Keratinocyte (primary cell): ENCODE measurements at regions not wholly inside any gene's neighbourhood (a gene's known extent, or its start where the extent isn't known, plus 50 kb on each side); places are given as distances from the start of the nearest gene placed in this dataset.

Experiments used
- DNase-seq: peaks from one replicate; pipeline ENCODE4 v3.0.0-alpha.2; 2011; ENCODE audit warnings: low read depth, missing footprints, low spot score
- FAIRE-seq: peaks from 2 replicates; lab custom pipeline; 2011; peaks lifted over from hg19 to GRCh38; lab: Jason Lieb, UNC
- H2AFZ ChIP-seq: 2 replicates; pipeline ENCODE4 v1.6.0; 2012; ENCODE audit warnings: low read length, control low read depth, inconsistent platforms; ENCODE audit not compliant: control insufficient read depth
- H3K27ac ChIP-seq: 2 replicates; pipeline ENCODE4 v1.5.1; 2011; ENCODE audit warnings: low read length; ENCODE audit not compliant: control insufficient read depth, insufficient read depth
- H3K27me3 ChIP-seq: 3 replicates; pipeline ENCODE4 v1.6.0; 2011; ENCODE audit warnings: low read length; ENCODE audit not compliant: control insufficient read depth, insufficient read depth; ENCODE audit errors: extremely low read depth
- H3K36me3 ChIP-seq, 2 experiments: 2 replicates in 1 of 2; 3 replicates in 1 of 2; pipeline ENCODE4 v1.5.1; 2011; ENCODE audit warnings: low read length in 2 of 2, mild to moderate bottlenecking in 1 of 2; ENCODE audit not compliant: control insufficient read depth in 2 of 2, insufficient read depth in 2 of 2; ENCODE audit errors: extremely low read depth in 1 of 2
- H3K4me1 ChIP-seq: 3 replicates; pipeline ENCODE4 v1.5.1; 2011; ENCODE audit warnings: low read length; ENCODE audit not compliant: control insufficient read depth, insufficient read depth; ENCODE audit errors: extremely low read depth
- H3K4me2 ChIP-seq: 3 replicates; pipeline ENCODE4 v1.6.0; 2011; ENCODE audit warnings: low read depth, low read length; ENCODE audit not compliant: control insufficient read depth, insufficient read depth; ENCODE audit errors: extremely low read depth
- H3K4me3 ChIP-seq, 3 experiments: fragments of 200-600 bp in 1 of 3; sonication (generic) in 1 of 3; 2 replicates in 2 of 3; 3 replicates in 1 of 3; pipeline ENCODE4 v1.5.1; 2011 to 2016; ENCODE audit warnings: low read length in 3 of 3, mild to moderate bottlenecking in 3 of 3, control low read depth in 2 of 3, inconsistent platforms in 1 of 3, low read depth in 1 of 3, mixed read lengths in 1 of 3, mixed run types in 1 of 3, moderate library complexity in 1 of 3; ENCODE audit not compliant: control insufficient read depth in 2 of 3, insufficient read depth in 2 of 3; ENCODE audit errors: extremely low read depth in 1 of 3
- H3K79me2 ChIP-seq: 2 replicates; pipeline ENCODE4 v1.6.0; 2012; ENCODE audit warnings: low read length; ENCODE audit not compliant: control insufficient read depth, insufficient read depth
- H3K9ac ChIP-seq: 3 replicates; pipeline ENCODE4 v1.6.0; 2011; ENCODE audit warnings: low read length; ENCODE audit not compliant: control insufficient read depth, insufficient read depth; ENCODE audit errors: extremely low read depth
- H3K9me1 ChIP-seq: 3 replicates; pipeline ENCODE4 v1.6.0; 2011; ENCODE audit warnings: low read length; ENCODE audit not compliant: control insufficient read depth, insufficient read depth; ENCODE audit errors: extremely low read depth
- H3K9me3 ChIP-seq: 2 replicates; pipeline ENCODE4 v1.5.1; 2012; ENCODE audit warnings: low read depth, low read length; ENCODE audit not compliant: control insufficient read depth
- H4K20me1 ChIP-seq: 3 replicates; pipeline ENCODE4 v1.6.0; 2011; ENCODE audit warnings: low read length; ENCODE audit not compliant: control insufficient read depth, insufficient read depth; ENCODE audit errors: extremely low read depth
- EZH2 ChIP-seq: IDR thresholded peaks from one replicate; pipeline ENCODE4 v1.6.1; 2012; ENCODE audit warnings: inconsistent platforms, mild to moderate bottlenecking, low read length, moderate library complexity
- dilution Hi-C: fragments of 300-500 bp; cut with MboI; formaldehyde crosslinking; loops from one replicate; pipeline ENCODE4 v1.7.0; 2020; ENCODE audit warnings: low sequenced_read_pairs; ENCODE audit not compliant: extremely low pct_ligation_motif_present
- TF ChIP-seq, protein P1 (sequence below), 3 experiments: IDR thresholded peaks in 1 of 3; conservative IDR thresholded peaks in 1 of 3; optimal IDR thresholded peaks in 1 of 3; 2 replicates in 2 of 3; 3 replicates in 1 of 3; pipeline versions ENCODE3 to v1.5.1; 2011; ENCODE audit warnings: low read length in 3 of 3, mild to moderate bottlenecking in 3 of 3, moderate library complexity in 2 of 3, control low read depth in 1 of 3, inconsistent platforms in 1 of 3; ENCODE audit not compliant: insufficient read depth in 2 of 3; ENCODE audit errors: extremely low read depth in 1 of 3

DNA sequence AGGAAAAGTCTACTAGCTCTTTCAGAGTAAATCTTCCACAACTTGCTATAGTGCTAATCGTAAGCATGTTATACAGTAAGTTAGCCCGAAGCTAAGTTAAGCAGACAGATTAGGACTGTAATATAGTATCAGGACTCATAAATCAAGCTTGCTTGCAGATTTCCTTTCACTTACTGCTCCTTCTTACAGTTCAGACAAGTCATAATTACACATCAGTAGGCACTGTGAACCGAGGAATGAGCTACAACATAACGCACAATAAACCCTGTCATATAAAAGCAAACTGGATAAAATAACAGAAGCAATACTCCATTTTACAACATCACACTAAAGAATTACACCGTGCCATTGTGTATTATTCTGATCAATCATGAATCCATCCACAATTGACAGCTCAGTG lies 832.6 kb upstream of the ZEB2 start:
- no peak overlapping the region for H3K9ac ChIP-seq
- no peaks in the 10 kb centered on the region for H3K79me2 ChIP-seq
- no peak for DNase-seq
- H4K20me1 ChIP-seq, result no peaks in the 10 kb centered on the region
- no peaks in the 10 kb centered on the region for H3K4me1 ChIP-seq
- H3K36me3 ChIP-seq, result no peaks in the 10 kb centered on the region
- peak overlapping the region; percentile 23 for H3K4me2 ChIP-seq
- dilution Hi-C loops, result no loop called here
- H3K27me3 ChIP-seq, result no peaks in the 10 kb centered on the region
- peak overlapping the region; percentile 81 for H2AFZ ChIP-seq
- no peak overlapping the region for H3K4me3 ChIP-seq
- TF ChIP-seq EZH2, result no peak
- TF ChIP-seq, protein P1, sequence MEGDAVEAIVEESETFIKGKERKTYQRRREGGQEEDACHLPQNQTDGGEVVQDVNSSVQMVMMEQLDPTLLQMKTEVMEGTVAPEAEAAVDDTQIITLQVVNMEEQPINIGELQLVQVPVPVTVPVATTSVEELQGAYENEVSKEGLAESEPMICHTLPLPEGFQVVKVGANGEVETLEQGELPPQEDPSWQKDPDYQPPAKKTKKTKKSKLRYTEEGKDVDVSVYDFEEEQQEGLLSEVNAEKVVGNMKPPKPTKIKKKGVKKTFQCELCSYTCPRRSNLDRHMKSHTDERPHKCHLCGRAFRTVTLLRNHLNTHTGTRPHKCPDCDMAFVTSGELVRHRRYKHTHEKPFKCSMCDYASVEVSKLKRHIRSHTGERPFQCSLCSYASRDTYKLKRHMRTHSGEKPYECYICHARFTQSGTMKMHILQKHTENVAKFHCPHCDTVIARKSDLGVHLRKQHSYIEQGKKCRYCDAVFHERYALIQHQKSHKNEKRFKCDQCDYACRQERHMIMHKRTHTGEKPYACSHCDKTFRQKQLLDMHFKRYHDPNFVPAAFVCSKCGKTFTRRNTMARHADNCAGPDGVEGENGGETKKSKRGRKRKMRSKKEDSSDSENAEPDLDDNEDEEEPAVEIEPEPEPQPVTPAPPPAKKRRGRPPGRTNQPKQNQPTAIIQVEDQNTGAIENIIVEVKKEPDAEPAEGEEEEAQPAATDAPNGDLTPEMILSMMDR (optimal IDR thresholded peaks at IDR 0.05 in 1 of 3, IDR thresholded peaks at IDR 0.05 in 1 of 3, conservative IDR thresholded peaks at IDR 0.05 in 1 of 3; ENCODE audit: extremely low read depth in 1 of 3, insufficient read depth in 2 of 3, low read length in 3 of 3), result no peak
- H3K9me3 ChIP-seq, result no peaks in the 10 kb centered on the region
- no peak for FAIRE-seq
- no peaks in the 10 kb centered on the region for H3K9me1 ChIP-seq
- H3K27ac ChIP-seq, result no peak overlapping the region

DNA sequence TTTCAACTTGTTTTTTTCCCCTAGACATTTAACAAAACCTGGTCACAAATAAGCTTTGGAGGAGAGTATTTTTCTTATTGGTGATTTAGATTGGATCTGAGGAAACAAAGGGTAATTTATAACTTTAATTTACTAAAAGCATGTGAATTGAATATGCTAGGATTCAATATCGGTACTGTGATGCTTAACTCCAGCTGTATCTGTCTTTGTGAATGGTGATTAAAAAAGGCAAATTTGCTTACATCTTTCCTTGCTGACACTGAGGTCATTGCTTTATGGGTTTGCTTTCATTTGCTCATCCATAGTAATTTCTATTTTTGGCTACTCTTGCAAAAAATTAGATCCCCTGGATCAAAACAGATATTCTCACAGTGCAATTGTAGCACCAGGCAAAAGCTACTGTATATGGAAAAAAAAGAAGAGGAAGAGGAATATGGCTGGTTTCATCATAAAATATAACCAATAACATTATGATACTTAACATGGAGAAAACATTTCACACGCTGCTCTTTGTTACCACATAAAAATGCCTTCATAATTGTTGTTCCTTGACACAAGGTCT lies 832.0 kb upstream of the ZEB2 start:
- no peak for TF ChIP-seq EZH2
- TF ChIP-seq, protein P1 (optimal IDR thresholded peaks at IDR 0.05 in 1 of 3, IDR thresholded peaks at IDR 0.05 in 1 of 3, conservative IDR thresholded peaks at IDR 0.05 in 1 of 3; ENCODE audit: extremely low read depth in 1 of 3, insufficient read depth in 2 of 3, low read length in 3 of 3), result no peak
- Histone ChIP-seq H3K9me1 (no peaks in the 10 kb centered on the region), H3K4me3 (no peak overlapping the region), H3K4me1 (no peaks in the 10 kb centered on the region), H4K20me1 (no peaks in the 10 kb centered on the region), H3K27ac (no peak overlapping the region), H2AFZ (peak overlapping the region; percentile 81), H3K4me2 (no peak overlapping the region), H3K9ac (no peak overlapping the region), H3K9me3 (no peaks in the 10 kb centered on the region), H3K36me3 (no peaks in the 10 kb centered on the region), H3K79me2 (no peaks in the 10 kb centered on the region), H3K27me3 (no peaks in the 10 kb centered on the region)
- no peak for DNase-seq
- dilution Hi-C loops, result no loop called here
- no peak for FAIRE-seq
